ENCODE measurements at regions not wholly inside any gene's neighbourhood (a gene's known extent, or its start where the extent isn't known, plus 50 kb on each side); places are given as distances from the start of the nearest gene placed in this dataset.
"Not testable (repeated sequence)": the region's sequence is repeated elsewhere in the genome, so short reads cannot be mapped to it uniquely, and the experiment has no call there.

DNA sequence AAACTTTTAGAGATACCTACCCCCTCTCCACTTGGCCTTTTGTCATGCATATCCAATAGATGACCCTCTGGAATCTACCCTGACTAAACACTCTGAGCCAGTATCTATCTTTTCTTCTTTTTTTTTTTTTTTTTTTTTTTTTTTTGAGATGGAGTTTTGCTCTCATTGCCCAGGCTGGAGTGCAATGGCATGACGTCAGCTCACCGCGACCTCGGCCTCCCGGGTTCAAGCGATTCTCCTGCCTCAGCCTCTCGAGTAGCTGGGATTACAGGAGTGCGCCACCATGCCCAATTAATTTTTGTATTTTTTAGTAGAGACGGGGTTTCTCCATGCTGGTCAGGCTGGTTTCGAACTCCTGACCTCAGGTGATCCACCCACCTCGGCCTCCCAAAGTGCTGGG is 50.8 kb upstream of the GRIN2B start:
- H3K27ac Mint-ChIP-seq: not testable (repeated sequence)

DNA sequence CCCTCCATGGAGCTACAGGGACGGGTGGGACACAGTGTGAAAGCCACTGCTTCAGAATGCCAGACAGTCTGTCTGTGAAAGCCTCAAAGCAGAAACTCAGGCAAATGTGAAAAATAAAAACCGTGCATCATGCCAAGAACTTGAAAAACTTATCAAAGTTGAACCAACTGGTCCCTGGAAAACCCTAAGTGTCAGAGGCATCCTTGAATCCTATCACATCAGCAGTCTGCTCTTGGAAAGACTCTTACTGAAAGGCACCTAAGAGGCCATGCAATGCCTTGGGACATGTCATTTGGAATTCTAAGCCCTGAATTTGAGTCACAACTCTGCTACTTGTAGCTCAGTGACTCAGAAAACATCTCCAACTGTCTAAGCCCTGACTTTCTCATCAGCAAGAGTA is 62.4 kb upstream of the GRIN2B start:
- Mint-ChIP-seq H3K4me1 (ENCODE audit: low read depth in 2 of 2) (no peaks in the 10 kb centered on the region), H3K9me3 (peaks cover 4% of the 10 kb centered on the region), H3K4me3 (no peak overlapping the region), H3K27ac (no peak overlapping the region), H3K36me3 (peaks cover 2% of the 10 kb centered on the region), H3K27me3 (peaks cover 0 to 12% of the 10 kb centered on the region in 2 donors)
- DNase-seq (ENCODE audit: low spot score): no peak
- ATAC-seq: no peak

More for the DNA sequence above, 50.8 kb upstream of the GRIN2B start:
- not testable (repeated sequence) for H3K36me3 Mint-ChIP-seq; H3K4me3 Mint-ChIP-seq; DNase-seq (ENCODE audit: low spot score); H3K4me1 Mint-ChIP-seq (ENCODE audit: low read depth in 2 of 2); ATAC-seq; H3K9me3 Mint-ChIP-seq; H3K27me3 Mint-ChIP-seq

DNA sequence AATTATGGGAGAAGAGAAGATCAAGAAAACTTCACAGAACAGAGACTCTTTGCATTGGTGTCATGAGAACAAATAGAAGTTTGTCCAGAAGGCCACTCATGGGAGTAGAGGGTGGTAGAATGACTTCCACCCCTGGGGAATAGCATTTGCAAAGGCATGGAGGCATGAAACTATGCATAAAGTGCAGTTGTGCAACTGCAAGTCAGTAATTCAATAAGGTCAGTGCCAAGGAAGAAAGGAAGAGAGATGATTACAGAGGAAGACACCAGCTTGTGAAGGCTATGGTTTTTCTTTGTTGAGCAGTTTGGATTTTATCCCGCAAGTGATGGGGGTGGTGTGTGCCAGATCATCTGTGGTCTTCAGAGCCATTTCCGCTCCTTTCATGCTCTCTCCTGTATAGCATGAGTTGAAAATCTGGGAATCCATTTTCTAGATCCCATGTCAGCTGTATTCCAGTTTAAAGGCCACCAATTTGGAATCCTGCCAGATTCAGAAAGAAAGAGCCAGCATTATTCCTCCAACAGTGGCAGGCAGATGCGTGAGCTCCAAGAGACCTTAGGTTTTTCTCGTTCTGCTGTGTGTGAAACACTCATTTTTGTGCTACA is 67.6 kb upstream of the GRIN2B start:
- H3K27ac Mint-ChIP-seq: no peak overlapping the region

DNA sequence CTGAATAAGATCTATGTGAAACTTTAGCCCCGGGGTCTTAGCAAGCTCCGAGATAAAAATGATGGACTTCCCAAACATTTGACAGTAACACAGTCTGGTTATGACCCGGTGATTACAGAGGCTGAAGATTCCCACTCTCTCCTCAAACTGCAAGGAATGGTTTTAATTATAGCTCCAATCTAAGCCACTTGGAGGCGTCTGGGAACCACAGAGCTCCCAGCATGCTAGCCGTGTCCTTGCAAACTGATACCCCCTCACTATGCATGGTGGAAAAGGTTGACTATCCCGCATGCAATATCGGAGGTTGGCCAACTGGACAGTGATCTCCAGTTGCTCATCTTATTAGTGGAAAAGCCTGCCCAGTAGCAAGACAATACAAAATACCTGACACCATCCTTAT is 76.5 kb upstream of the GRIN2B start:
- ATAC-seq (no peak), DNase-seq (ENCODE audit: low spot score) (no peak)
- H3K27me3 Mint-ChIP-seq: peaks cover 4 to 10% of the 10 kb centered on the region in 2 donors

More for the DNA sequence above, 67.6 kb upstream of the GRIN2B start:
- no peaks in the 10 kb centered on the region for H3K4me1 Mint-ChIP-seq (ENCODE audit: low read depth in 2 of 2)
- H3K27me3 Mint-ChIP-seq: peaks cover 0 to 14% of the 10 kb centered on the region in 2 donors
- ATAC-seq (no peak), DNase-seq (ENCODE audit: low spot score) (no peak)
- H3K9me3 Mint-ChIP-seq: no peaks in the 10 kb centered on the region
- no peaks in the 10 kb centered on the region for H3K36me3 Mint-ChIP-seq
- no peak overlapping the region for H3K4me3 Mint-ChIP-seq

DNA sequence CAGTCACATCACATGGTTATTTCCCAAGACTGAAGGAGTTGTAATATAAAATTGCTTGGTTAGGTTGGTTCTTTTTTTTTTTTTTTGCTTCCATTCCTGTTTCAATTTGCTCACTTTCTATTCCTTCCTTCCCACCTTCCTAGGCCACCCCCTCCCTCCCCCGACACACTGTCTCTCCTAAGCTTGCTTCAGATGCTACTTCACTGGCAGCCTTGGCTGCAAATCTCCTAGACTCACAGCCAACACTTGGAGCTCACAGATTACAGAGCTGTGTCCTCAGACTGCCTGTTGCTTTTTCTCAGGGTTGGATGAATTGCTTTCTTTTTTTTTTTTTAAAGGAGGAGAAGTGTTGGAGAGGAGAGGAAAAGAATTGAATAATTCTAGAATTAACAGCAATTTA is 77.3 kb upstream of the GRIN2B start:
- no peaks in the 10 kb centered on the region for H3K36me3 Mint-ChIP-seq
- H3K9me3 Mint-ChIP-seq: peaks cover 3% of the 10 kb centered on the region
- no peak overlapping the region for H3K4me3 Mint-ChIP-seq
- DNase-seq (ENCODE audit: low spot score): no peak
- peaks cover 4 to 14% of the 10 kb centered on the region in 2 donors for H3K27me3 Mint-ChIP-seq
- H3K4me1 Mint-ChIP-seq (ENCODE audit: low read depth in 2 of 2): no peaks in the 10 kb centered on the region
- no peak for ATAC-seq
- no peak overlapping the region for H3K27ac Mint-ChIP-seq

More for the DNA sequence above, 76.5 kb upstream of the GRIN2B start:
- H3K9me3 Mint-ChIP-seq: peaks cover 3% of the 10 kb centered on the region
- H3K4me3 Mint-ChIP-seq: no peak overlapping the region
- H3K27ac Mint-ChIP-seq: no peak overlapping the region
- no peaks in the 10 kb centered on the region for H3K4me1 Mint-ChIP-seq (ENCODE audit: low read depth in 2 of 2)
- no peaks in the 10 kb centered on the region for H3K36me3 Mint-ChIP-seq

DNA sequence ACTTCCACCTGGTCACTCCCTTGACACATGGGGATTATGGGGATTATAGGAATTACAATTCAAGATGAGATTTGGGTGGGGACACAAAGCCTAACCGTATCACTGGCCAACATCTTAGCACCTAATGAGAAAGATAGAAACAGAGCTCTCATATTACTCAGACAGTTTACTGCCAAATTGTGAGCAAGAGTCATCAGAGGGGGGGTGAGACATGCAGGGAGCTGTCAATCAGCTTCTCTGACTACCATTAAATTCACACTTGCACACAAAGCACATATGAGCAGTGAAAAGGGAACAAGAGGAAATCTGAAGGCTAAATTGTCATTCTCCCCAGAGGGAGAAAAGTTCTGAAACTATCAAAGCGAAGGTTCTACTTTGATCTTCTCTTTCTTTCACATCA is 78.1 kb upstream of the GRIN2B start:
- Mint-ChIP-seq H3K27ac (no peak overlapping the region), H3K27me3 (peaks cover 4 to 20% of the 10 kb centered on the region in 2 donors), H3K4me1 (ENCODE audit: low read depth in 2 of 2) (no peaks in the 10 kb centered on the region), H3K9me3 (peaks cover 3% of the 10 kb centered on the region), H3K4me3 (no peak overlapping the region), H3K36me3 (no peaks in the 10 kb centered on the region)
- ATAC-seq (no peak), DNase-seq (ENCODE audit: low spot score) (no peak)

DNA sequence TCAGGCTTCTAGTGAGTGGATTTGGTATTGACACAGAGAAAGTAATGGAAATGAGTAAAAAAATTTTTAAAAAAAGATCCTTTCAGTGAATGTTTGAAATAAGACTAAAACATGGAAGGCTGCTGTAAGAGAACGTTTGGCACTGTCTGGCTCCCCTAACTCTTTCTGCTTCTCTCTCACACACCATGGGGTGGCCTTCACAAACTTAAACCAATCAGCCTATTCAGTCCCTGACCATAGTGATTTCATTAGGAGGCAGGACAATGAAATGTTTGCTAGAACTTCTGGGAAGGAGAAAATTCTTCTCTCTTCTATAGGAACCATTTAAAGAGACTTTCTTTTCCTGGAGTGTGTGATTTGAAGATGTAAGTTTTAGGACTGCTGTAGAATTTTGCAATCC is 84.2 kb upstream of the GRIN2B start:
- Mint-ChIP-seq H3K9me3 (no peaks in the 10 kb centered on the region), H3K36me3 (no peaks in the 10 kb centered on the region), H3K4me3 (no peak overlapping the region), H3K4me1 (ENCODE audit: low read depth in 2 of 2) (no peaks in the 10 kb centered on the region), H3K27me3 (peaks cover 2 to 22% of the 10 kb centered on the region in 2 donors), H3K27ac (no peak overlapping the region)
- ATAC-seq: no peak
- DNase-seq (ENCODE audit: low spot score): no peak

DNA sequence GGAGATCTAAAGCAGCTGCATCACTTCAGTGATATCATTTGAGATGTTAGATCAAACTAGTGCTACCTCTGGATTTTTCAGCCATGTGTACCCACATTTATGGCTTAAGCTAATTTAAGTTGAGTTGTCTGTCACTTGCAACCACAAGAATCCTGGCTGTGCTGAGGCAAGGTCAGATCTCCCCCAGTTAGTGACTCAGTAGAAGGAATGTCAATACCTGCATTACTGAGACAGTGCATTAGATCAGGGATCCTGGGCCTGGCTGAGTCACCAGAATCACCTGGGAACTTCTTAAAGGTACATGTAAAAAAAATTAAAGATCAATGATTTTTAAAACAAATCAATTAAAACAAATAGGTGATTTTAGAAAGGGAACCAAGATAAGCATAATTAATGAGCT is 84.6 kb upstream of the GRIN2B start:
- Mint-ChIP-seq H3K36me3 (no peaks in the 10 kb centered on the region), H3K4me3 (no peak overlapping the region), H3K27ac (no peak overlapping the region)

DNA sequence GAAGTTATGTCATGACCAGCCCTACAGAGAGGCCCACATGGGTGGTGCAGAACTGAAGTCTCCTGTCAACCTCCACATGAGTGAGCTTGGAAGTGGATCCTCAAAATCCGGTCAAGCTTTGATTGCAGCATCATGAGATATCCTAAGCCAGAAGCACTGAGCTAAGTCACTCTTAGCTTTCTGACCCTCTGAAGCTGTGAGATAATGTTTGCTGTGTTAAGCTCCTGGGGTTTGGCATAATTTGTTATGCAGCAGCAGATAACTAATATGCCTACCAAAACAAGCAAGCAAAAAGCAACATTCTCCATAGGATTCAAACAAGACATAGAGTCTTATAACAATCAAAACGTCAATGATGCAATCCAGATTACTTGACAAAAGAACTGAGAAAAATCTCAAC is 87.6 kb upstream of the GRIN2B start:
- Mint-ChIP-seq H3K36me3 (no peaks in the 10 kb centered on the region), H3K27me3 (peaks cover 2 to 30% of the 10 kb centered on the region in 2 donors), H3K27ac (no peak overlapping the region), H3K9me3 (no peaks in the 10 kb centered on the region), H3K4me3 (no peak overlapping the region), H3K4me1 (ENCODE audit: low read depth in 2 of 2) (no peaks in the 10 kb centered on the region)
- no peak for DNase-seq (ENCODE audit: low spot score)
- ATAC-seq: no peak

More for the DNA sequence above, 84.6 kb upstream of the GRIN2B start:
- Mint-ChIP-seq H3K27me3 (peaks cover 2 to 22% of the 10 kb centered on the region in 2 donors), H3K4me1 (ENCODE audit: low read depth in 2 of 2) (no peaks in the 10 kb centered on the region), H3K9me3 (no peaks in the 10 kb centered on the region)
- DNase-seq (ENCODE audit: low spot score) (no peak), ATAC-seq (no peak)

DNA sequence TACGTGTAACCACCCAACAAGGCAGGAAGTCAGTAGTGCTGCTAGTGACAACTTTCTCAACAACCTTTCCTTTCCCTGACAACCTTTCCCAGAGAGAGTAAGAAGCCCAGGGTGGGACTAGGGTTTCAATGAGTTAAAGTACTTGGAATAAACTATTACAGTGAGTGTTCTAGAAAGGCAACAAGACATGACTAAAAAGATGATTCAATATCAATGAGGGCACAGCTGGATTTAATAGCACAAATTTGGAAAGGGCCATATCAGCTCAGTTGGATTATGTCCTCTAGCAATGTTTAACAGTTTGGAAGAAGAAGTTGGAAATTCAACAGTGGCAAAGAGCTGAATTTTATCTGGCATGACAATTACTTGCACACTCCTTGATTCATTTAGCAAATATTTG is 90.4 kb upstream of the GRIN2B start:
- DNase-seq (ENCODE audit: low spot score): no peak
- no peak for ATAC-seq
- Mint-ChIP-seq H3K27ac (no peak overlapping the region), H3K36me3 (no peaks in the 10 kb centered on the region), H3K4me1 (ENCODE audit: low read depth in 2 of 2) (no peaks in the 10 kb centered on the region), H3K4me3 (no peak overlapping the region), H3K9me3 (peaks cover 1% of the 10 kb centered on the region), H3K27me3 (peaks cover 2 to 19% of the 10 kb centered on the region in 2 donors)

DNA sequence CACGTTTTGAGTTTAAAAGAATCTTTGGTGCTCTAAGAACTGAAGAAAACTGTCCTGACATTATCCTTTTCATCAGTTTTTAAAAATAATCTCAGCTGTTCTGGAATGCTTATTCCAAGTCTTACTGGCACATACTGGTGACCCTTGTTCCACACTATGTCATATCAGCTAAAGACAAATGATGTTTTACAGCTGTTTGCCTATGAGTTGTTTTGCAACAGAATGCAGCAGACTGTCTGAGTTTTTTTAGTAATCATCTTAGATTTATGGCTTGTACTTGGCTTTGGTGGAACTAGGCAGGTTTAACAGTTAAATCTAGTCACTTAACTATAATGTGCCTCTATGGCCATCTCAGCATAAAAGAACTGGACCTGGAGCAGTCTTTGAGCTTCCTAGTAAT is 91.6 kb upstream of the GRIN2B start:
- peaks cover 2 to 19% of the 10 kb centered on the region in 2 donors for H3K27me3 Mint-ChIP-seq
- DNase-seq (ENCODE audit: low spot score) (no peak), ATAC-seq (no peak)
- peaks cover 4% of the 10 kb centered on the region for H3K9me3 Mint-ChIP-seq
- no peaks in the 10 kb centered on the region for H3K4me1 Mint-ChIP-seq (ENCODE audit: low read depth in 2 of 2)
- no peak overlapping the region for H3K27ac Mint-ChIP-seq
- no peaks in the 10 kb centered on the region for H3K36me3 Mint-ChIP-seq
- no peak overlapping the region for H3K4me3 Mint-ChIP-seq

DNA sequence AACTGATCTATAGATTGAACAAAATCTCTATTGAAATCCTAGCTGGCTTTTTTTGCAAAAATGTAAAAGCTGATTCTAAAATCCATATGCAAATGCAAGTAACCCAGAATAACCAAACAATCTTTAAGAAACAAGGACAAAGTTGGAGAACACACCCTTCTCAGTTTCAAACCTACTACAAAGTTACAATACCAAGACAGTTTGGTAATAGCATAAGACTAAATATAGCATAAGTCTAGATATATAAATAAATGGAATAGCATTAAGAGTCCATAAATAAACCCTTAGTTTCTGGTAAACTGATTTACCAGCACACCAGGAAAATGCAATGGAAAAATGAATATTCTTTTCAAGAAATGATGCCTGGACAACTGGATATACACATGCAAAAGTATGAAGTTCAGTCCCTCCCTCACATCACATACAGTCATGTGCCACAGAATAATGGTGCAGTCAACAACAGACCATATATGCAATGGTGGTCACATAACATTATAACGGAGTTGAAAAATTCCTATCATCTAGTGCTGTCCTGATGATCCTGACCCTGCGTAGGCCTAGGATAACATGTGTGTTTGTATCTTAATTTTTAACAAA is 94.5 kb upstream of the GRIN2B start:
- no peak for DNase-seq (ENCODE audit: low spot score)
- no peak overlapping the region for H3K27ac Mint-ChIP-seq
- no peaks in the 10 kb centered on the region for H3K4me1 Mint-ChIP-seq (ENCODE audit: low read depth in 2 of 2)
- ATAC-seq: no peak
- H3K36me3 Mint-ChIP-seq: no peaks in the 10 kb centered on the region
- H3K9me3 Mint-ChIP-seq: peaks cover 4% of the 10 kb centered on the region
- H3K4me3 Mint-ChIP-seq: no peak overlapping the region
- H3K27me3 Mint-ChIP-seq: peaks cover 0 to 14% of the 10 kb centered on the region in 2 donors

DNA sequence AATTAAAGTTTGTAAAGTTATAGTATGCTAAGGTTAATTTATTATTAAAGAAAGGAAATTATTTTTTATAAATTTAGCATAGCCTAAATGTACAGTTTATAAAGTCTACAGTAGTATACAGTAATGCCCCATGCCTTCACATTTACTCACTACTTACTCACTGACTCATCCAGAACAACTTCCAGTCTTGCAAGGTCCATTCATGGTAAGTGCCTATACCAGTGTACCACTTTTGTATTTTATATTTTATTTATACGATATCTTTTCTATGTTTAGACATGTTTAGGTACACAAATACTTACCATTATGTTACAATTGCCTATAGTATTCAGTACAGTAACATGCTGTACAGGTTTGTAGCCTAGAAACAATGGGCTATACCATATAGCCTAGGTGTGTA is 95.1 kb upstream of the GRIN2B start:
- Mint-ChIP-seq H3K9me3 (peaks cover 4% of the 10 kb centered on the region), H3K36me3 (no peaks in the 10 kb centered on the region), H3K4me1 (ENCODE audit: low read depth in 2 of 2) (no peaks in the 10 kb centered on the region), H3K4me3 (no peak overlapping the region), H3K27me3 (peaks cover 0 to 11% of the 10 kb centered on the region in 2 donors), H3K27ac (no peak overlapping the region)
- ATAC-seq (no peak), DNase-seq (ENCODE audit: low spot score) (no peak)

DNA sequence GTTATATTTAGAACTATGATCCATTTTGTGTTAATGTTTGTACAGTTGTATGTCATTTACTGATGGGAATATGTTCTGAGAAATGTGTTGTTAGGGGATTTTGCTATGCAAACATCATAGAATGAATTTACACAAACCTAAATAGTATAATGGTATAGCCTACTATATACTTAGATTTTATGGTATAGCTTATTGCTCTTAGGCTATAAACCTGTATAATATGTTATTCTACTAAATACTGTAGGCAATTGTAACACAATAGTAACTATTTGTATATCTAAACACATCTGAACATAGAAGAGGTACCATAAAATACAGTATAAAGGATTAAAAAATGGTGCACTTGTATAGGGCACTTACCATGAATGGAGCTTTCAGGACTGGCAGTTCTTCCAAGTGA is 105.4 kb upstream of the GRIN2B start:
- Mint-ChIP-seq H3K4me3 (no peak overlapping the region), H3K27me3 (peaks cover 0 to 8% of the 10 kb centered on the region in 2 donors), H3K9me3 (no peaks in the 10 kb centered on the region), H3K27ac (no peak overlapping the region), H3K36me3 (no peaks in the 10 kb centered on the region), H3K4me1 (ENCODE audit: low read depth in 2 of 2) (no peaks in the 10 kb centered on the region)
- ATAC-seq: no peak
- no peak for DNase-seq (ENCODE audit: low spot score)

DNA sequence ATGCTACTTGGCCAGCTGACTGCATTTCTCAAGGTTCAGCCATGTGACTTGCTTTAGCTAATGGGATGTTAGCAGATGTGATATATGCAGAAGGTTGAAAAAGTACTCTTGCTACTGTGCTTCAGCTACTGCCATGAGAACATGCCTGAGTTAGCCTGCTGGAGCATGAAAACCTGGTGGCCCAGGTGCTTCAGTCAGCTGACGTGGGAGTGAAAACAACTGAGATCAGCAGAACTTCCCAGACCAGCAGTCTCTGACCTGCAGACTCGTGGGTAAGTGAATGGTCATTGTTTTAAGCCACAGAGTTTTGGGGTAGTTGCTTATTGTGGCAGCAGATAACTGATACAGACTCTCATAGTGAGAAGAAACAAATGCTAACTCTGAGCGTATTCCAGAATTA is 118.6 kb upstream of the GRIN2B start:
- H3K4me1 Mint-ChIP-seq (ENCODE audit: low read depth in 2 of 2): no peaks in the 10 kb centered on the region
- peaks cover 4% of the 10 kb centered on the region for H3K36me3 Mint-ChIP-seq
- ATAC-seq: no peak

More for the DNA sequence above, 118.6 kb upstream of the GRIN2B start:
- DNase-seq (ENCODE audit: low spot score): no peak
- H3K27ac Mint-ChIP-seq: no peak overlapping the region
- peaks cover 9% of the 10 kb centered on the region for H3K9me3 Mint-ChIP-seq
- H3K27me3 Mint-ChIP-seq: peaks cover 5 to 29% of the 10 kb centered on the region in 2 donors
- H3K4me3 Mint-ChIP-seq: no peak overlapping the region
